SHP77 treated with DMSO at 0.1 percent for 48 hours (cell line): ENCODE measurements at regions not wholly inside any gene's neighbourhood (a gene's known extent, or its start where the extent isn't known, plus 50 kb on each side); places are given as distances from the start of the nearest gene placed in this dataset.
"Not testable (repeated sequence)": the region's sequence is repeated elsewhere in the genome, so short reads cannot be mapped to it uniquely, and the experiment has no call there.

Experiments used
- DNase-seq: peaks from one replicate; lab custom pipeline; 2025; lab: John Stamatoyannopoulos, UW

DNA sequence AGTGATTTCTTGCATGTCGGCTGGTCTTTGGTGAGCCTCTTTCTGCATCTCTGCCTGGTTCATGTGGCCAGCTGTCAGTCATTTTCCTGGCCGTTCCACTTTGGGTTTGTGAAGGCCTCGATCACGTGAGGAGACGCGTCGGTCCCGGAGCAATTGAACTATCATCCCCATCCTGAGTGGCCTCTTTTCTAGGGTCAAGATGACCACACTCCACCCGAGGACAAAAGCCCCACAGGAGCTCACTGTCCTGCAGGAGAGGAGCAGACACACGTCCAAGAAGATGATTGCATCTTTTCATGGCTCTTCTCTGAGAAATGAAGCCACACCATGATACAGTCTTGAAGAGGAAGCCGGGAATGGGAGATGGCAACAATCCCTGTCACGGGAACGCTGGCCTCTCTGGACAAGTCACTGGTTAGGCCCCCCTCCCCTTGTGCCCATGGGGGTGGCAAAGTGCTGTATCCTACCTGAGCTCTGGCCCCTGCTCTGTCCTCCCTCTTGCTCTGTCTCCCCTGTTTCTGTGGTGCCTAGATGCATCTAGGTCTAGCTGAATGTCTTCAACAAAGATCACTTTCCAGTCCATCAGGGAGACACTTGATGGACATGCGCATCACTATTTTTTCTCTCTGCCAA, 291.4 kb upstream of the ZNF337 start:
- DNase-seq: not testable (repeated sequence)

DNA sequence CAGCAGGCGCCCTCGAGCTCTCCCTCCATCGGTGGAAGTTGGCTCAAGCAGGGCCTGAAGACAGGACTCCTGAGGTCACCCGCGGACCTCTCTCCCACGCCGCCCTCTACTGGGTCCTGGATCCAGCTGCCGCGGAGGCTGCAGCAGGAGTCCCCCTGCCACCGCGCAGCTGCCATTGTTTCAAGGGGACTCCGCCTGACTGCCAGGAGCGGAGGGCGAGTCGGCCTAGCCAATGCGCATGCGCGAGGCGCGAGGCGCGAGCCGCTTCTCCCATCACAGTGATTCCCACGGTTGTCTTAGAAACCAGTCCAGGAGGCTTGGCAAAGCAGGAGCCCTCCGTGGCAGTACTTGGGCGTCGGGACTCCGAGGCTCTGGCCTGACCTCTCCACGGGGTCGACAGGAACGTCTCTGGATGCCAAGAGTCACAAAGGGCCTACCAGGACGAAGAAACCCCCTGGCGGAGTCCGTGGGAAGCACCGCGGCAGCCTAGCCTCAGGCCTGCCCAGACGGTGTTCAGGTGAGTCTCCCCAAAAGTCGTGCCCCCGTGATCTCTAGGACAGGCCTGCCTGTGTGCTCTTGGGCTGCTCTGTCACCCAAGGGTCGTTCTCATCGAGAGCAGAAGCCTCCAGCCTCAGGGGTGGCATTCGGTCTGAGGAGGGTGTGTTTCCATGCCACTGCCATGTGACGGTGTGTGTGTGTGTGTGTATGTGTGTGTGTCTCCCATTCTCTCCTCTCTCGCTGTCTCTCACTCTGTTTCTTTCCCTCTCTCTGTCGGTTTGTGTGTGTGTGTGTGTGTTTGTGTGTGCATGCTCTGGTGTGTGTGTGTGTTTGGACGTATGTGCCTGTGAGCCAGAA, 290.6 kb upstream of the ZNF337 start:
- peak; percentile 18 for DNase-seq

DNA sequence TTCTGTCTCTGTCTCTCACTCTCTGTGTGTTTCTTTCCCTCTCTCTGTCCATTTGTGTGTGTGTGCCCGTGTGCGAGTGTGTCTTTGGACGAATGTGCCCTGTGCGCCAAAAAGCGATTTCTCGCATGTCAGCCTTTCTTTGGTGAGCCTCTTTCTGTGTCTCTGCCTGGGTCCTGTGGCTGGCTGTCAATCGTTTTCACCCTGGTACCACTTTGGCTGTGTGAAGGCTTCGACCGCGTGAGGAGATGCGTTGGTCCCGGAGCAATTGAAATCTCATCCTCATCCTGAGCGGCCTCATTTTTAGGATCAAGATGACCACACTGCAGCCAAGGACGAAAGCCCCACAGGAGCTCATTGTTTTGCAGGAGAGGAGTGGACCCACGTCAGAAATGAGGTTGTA, 288.9 kb upstream of the ZNF337 start:
- no peak for DNase-seq

DNA sequence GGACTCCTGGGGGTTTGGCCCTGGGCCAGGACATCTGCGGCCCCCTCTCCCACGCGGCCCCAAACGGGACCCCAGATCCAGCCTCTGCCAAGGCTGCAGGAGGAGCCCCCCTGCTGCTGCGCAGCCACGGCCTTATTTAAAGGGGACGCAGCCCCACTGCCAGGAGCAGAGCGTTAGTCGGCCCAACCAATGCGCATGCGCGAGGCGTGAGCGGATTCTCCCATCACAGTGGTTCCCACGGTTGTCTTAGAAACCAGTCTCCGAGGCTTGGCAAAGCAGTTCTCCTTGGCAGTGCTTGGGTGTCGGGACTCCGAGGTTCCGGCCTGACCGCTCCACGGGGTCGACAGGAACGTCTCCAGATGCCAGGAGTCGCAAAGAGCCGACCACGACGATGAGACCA, 288.3 kb upstream of the ZNF337 start:
- DNase-seq: peak; percentile 18

- DNase-seq: not testable (repeated sequence)
Observed at GRCh38 chr20:25982701-25983100, 286.0 kb upstream of the ZNF337 start.

DNA sequence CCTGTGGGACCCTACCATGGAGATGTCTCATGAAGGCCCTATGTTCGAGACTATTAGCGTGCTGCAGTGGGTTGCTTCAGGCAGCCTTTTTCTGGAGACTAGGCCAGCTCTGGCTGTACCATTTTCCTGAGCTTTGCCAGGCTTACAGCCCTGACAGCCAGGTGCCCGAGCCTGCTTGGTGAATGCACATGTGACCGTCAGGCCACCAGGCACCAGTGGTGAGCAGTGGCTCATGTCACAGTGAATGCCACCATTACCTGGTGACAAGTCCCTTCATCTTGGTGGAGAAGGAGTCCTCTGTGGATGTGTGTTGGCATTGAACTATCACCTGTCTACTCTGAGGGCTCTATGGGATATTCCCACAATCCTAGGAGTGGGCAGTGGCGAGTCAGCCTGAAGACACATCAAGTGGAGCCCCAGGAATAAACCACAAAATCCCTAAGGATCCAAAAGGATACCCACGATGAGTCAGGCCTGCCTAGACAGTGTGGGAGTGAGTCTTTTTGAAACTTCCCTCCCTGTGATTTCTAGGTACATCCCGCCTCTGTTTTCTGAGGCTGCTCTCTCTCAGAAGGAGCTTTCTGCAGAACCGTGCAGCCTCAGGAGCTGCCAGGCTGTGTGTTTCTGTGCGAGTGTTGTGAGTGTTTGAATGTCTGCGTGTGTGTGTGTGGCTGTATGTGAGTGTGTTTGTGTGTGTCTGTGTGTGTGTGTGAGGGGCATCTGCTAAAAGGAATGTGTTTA, 282.0 kb upstream of the ZNF337 start:
- DNase-seq: not testable (repeated sequence)

GRCh38 chr20:25975816-25976215, 279.2 kb upstream of the ZNF337 start:
- not testable (repeated sequence) for DNase-seq

DNA sequence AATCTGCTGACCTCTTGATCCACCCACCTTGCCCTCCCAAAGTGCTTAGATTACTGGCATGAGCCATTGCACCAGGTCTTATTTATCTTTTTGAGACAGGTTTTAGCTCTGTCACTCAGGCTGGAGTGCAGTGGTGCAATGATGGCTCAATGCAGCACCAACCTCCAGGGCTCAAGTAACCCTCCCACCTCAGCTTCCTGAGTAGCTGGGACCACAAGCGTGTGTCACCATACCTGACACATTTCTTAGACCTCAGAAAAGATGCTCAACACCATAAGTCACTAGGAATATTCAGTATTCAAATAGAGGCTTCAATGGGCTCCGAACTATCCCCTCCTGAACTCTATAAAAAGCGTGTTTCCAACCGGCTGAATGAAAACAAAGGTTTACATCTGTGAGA, 268.6 kb upstream of the ZNF337 start:
- not testable (repeated sequence) for DNase-seq

DNA sequence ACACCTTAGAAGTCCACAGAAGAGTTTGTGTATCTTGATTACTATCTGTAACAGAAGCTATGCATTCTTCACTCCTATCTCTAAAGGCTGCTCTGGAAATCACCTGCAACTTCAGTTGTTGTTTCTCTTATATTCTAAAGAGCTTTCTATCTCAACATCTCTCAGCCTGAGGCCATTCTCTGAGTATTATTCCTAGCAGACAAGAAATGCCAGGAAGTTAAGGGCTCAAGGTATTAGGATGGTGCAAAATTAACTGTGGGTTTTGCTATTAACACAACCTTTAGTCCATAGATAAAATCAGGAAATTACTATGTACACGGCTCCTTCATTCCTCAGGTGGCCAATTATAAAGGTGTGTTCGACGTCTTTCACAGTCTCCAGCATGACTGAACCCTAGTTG, 257.2 kb upstream of the ZNF337 start:
- DNase-seq: not testable (repeated sequence)

DNA sequence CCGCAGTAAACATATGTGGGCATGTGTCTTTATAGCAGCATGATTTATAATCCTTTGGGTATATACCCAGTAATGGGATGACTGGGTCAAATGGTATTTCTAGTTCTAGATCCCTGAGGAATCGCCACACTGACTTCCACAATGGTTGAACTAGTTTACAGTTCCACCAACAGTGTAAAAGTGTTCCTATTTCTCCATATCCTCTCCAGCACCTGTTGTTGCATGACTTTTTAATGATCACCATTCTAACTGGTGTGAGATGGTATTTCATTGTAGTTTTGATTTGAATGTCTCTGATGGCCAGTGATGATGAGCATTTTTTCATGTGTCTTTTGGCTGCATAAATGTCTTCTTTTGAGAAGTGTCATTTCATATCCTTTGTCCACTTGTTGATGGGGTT, 238.6 kb upstream of the ZNF337 start:
- DNase-seq: not testable (repeated sequence)

- not testable (repeated sequence) for DNase-seq
Observed at GRCh38 chr20:25932806-25933205, 236.2 kb upstream of the ZNF337 start.

- not testable (repeated sequence) for DNase-seq
Observed at GRCh38 chr20:25932170-25932569, 235.5 kb upstream of the ZNF337 start.

DNA sequence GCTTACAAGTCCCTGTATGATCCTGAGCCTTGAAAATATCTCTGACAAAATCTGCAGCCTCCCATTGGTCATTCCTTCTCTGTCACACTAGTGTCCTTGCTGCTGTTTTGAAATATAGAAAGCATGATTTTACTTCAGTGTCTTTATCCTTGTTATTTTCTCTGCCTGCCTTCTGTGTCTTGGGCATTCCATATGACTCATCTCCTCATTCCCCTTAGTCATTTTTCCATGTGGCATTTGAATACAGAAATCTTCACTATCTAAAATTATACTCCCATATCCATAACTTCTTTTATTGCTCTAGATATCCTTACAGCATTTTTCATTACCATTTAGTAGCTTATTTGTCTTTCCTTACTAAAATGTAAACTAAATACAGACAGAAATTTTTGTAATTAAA, 205.7 kb upstream of the ZNF337 start:
- DNase-seq: not testable (repeated sequence)

DNA sequence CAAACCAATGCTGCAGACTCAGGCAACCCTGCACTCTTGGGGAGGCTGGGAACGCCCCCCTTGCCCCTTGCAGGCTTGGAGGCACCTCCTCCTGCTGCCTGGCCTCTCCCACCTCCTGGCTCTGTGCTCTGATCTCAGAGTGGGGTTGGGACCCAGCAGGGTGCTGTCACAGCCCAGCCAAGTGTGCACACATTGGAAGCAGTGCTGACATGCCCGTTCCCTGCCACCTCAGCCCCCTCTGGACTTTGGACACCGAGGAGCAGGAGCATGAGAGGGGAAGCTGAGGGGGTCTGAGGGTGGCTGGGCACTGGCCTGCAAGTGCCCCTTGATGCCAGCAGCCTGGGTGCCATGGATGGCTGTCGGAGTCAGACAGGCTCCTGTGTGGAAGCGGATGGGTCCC, 202.0 kb upstream of the ZNF337 start:
- not testable (repeated sequence) for DNase-seq

DNA sequence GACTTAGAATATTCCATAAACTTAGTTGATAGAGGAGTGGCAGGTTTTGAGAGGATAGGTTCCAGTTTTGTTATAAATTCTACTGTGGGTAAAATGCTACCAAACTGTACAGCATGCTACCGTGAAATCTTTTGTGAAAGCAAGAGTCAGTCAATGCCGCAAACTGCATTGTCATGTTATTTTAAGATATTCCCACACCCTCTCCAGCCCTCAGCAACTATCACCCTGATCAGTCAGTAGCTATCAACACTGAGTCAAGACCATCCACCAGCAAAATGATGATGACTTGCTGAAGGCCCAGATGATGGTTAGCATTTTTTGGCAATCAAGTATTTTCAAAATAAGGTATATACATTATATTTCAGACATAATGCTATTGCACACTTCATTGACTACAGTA, 182.4 kb upstream of the ZNF337 start:
- not testable (repeated sequence) for DNase-seq

GRCh38 chr20:25868650-25868979, 172.0 kb upstream of the ZNF337 start:
- DNase-seq: not testable (repeated sequence)

DNA sequence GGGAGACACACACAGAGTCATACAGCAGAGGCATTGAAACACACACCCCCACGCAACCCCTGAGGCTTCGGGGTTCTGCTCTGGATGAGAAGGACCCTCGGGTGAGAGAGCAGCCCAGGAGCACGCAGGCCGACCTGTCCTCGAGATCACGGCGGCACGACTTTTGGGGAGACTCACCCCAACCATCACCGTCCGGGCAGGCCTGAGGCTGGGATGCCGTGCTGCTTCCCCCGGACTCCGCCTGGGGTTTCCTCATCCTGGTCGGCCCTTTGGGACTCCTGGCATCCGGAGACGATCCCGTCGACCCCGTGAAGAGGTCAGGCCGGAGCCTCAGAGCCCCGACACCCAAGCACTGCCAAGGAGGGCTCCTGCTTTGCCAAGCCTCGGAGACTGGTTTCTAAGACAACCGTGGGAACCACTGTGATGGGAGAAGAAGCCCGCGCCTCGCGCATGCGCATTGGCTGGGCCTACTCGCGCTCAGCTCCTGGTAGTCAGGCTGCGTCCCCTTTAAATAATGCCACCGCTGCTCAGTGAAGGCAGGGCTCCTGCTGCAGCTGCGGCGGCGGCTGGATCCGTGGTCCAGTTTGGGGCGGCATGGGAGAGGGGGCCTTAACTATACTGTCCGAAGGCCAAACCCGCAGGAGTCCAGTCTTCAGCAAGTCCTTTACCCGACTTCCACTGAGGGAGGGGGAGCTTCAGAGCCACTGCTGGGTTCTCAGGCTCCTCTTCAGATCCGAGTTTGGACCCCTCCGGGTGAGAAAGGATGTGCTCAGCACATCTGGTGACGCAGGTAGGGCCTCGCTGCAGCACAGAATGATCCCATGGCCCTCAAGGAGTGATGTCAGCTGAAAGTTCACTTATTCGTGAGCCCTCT, 171.4 kb upstream of the ZNF337 start:
- peak; percentile 45 for DNase-seq

- not testable (repeated sequence) for DNase-seq
Observed at GRCh38 chr20:25867015-25867775, 170.5 kb upstream of the ZNF337 start.

DNA sequence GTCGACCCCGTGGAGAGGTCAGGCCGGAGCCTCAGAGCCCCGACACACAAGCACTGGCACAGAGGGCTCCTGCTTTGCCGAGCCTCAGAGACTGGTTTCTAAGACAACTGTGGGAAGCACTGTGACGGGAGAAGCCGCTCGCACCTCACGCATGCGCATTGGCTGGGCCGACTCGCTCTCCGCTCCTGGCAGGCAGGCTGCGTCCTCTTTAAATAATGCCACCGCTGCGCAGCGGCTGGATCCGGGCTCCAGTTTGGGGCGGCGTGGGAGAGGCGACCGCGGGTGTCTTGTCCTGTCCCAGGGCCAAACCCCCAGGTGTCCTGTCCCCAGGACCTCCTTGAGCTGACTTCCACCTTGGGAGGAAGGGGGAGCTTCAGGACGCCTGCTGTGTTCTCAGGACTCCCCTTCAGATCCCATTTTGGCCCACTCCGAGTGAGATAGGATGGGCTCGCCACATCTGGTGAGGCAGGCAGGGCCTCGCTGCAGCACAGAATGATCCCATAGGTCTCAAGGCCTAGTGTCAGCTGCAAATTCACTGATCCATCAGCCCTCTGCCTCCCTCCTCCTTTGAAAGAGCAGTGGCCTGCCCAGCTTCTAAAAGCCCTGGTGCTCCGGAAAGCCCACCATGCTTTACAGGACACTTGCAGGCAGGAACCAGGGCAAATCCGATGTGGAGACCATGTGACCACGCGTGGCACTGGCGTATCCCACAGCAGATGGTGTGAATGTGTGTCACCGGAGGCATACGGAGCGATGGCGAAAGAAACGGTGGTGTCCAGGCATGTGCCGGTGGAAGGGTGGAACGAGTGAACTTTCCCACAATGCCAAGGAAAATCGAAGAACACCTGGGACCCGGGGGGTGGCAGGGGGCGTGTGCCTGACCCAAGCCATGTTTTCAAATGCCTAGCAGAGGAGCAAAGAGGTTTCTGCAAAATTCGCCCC, 169.3 kb upstream of the ZNF337 start:
- DNase-seq: peak; percentile 45
